Fibroblast of lung (primary cell): ENCODE measurements at regions not wholly inside any gene's neighbourhood (a gene's known extent, or its start where the extent isn't known, plus 50 kb on each side); places are given as distances from the start of the nearest gene placed in this dataset.

ENCODE experiments used
- DNase-seq, 2 donors: peaks; one replicate each; pipeline versions ENCODE4 v3.0.0 to v3.0.0-alpha.2; 2010; ENCODE audit warnings: low read depth in 2 of 2
- H2AFZ ChIP-seq: 2 replicates; pipeline ENCODE4 v1.5.1; 2012; ENCODE audit warnings: low read length, control low read depth, inconsistent platforms
- H3K27ac ChIP-seq: 2 replicates; pipeline ENCODE4 v1.5.1; 2011; ENCODE audit warnings: low read length, control low read depth; ENCODE audit not compliant: insufficient read depth
- H3K27me3 ChIP-seq: 2 replicates; pipeline ENCODE4 v1.5.1; 2011; ENCODE audit warnings: mild to moderate bottlenecking, low read length; ENCODE audit not compliant: control insufficient read depth, insufficient read depth
- H3K36me3 ChIP-seq: 2 replicates; pipeline ENCODE4 v1.5.1; 2011; ENCODE audit warnings: low read length; ENCODE audit not compliant: control insufficient read depth, insufficient read depth
- H3K4me1 ChIP-seq: 2 replicates; pipeline ENCODE4 v1.5.1; 2011; ENCODE audit warnings: low read length; ENCODE audit not compliant: control insufficient read depth, insufficient read depth; ENCODE audit errors: extremely low read depth
- H3K4me2 ChIP-seq: 2 replicates; pipeline ENCODE4 v1.5.1; 2011; ENCODE audit warnings: low read length, control low read depth; ENCODE audit not compliant: insufficient read depth; ENCODE audit errors: extremely low read depth
- H3K4me3 ChIP-seq, 4 experiments: fragments of 200-600 bp in 1 of 4; sonication (generic) in 1 of 4; replicated peaks in 1 of 4; 2 replicates each; pipeline ENCODE4 v1.5.1; 2011 to 2016; ENCODE audit warnings: low read length in 4 of 4, low read depth in 3 of 4, mild to moderate bottlenecking in 3 of 4, control low read depth in 2 of 4, inconsistent platforms in 1 of 4, mixed read lengths in 1 of 4; ENCODE audit not compliant: insufficient read depth in 1 of 4; ENCODE audit errors: control extremely low read depth in 1 of 4
- H3K79me2 ChIP-seq: 2 replicates; pipeline ENCODE4 v1.5.1; 2012; ENCODE audit warnings: mild to moderate bottlenecking, low read length, inconsistent platforms; ENCODE audit not compliant: control insufficient read depth, insufficient read depth
- H3K9ac ChIP-seq: 2 replicates; pipeline ENCODE4 v1.5.1; 2011; ENCODE audit warnings: mild to moderate bottlenecking, low read length, control low read depth; ENCODE audit not compliant: insufficient read depth
- H3K9me3 ChIP-seq: 2 replicates; pipeline ENCODE4 v1.5.1; 2012; ENCODE audit warnings: low read depth, low read length; ENCODE audit not compliant: control insufficient read depth, insufficient read depth
- H4K20me1 ChIP-seq: 2 replicates; pipeline ENCODE4 v1.5.1; 2011; ENCODE audit warnings: low read length; ENCODE audit not compliant: control insufficient read depth, insufficient read depth; ENCODE audit errors: extremely low read depth
- CTCF ChIP-seq, 2 donors: IDR thresholded peaks in 1 of 2; conservative IDR thresholded peaks in 1 of 2; 1 replicate in 1 of 2; 2 replicates in 1 of 2; pipeline ENCODE4 v1.5.1; 2011 to 2012; ENCODE audit warnings: low read length in 2 of 2, control low read depth in 1 of 2, inconsistent platforms in 1 of 2, low read depth in 1 of 2, mild to moderate bottlenecking in 1 of 2
- EZH2 ChIP-seq: IDR thresholded peaks from 2 replicates; pipeline ENCODE4 v1.5.1; 2012; ENCODE audit warnings: low read length, control low read depth, mild to moderate bottlenecking; ENCODE audit errors: missing control alignments

- Histone ChIP-seq H3K4me2 (no peak overlapping the region), H3K27me3 (no peaks in the 10 kb centered on the region), H3K36me3 (no peaks in the 10 kb centered on the region), H3K9ac (no peak overlapping the region), H3K27ac (no peak overlapping the region), H2AFZ (no peak overlapping the region), H4K20me1 (no peaks in the 10 kb centered on the region), H3K4me3 (no peak overlapping the region), H3K9me3 (no peaks in the 10 kb centered on the region), H3K79me2 (no peaks in the 10 kb centered on the region), H3K4me1 (no peaks in the 10 kb centered on the region)
- TF ChIP-seq EZH2 (no peak), CTCF (conservative IDR thresholded peaks at IDR 0.05 in 1 of 2, IDR thresholded peaks at IDR 0.05 in 1 of 2; ENCODE audit: low read depth in 1 of 2, low read length in 2 of 2) (no peak)
- no peak for DNase-seq
These were observed 1517.4 kb upstream of the LRRTM3 start for GRCh38 chr10:65408401-65408800.

- DNase-seq, result no peak
- Histone ChIP-seq H3K4me2 (no peak overlapping the region), H3K27ac (no peak overlapping the region), H3K79me2 (no peaks in the 10 kb centered on the region), H4K20me1 (no peaks in the 10 kb centered on the region), H2AFZ (no peak overlapping the region), H3K9me3 (no peaks in the 10 kb centered on the region), H3K9ac (no peak overlapping the region), H3K4me3 (no peak overlapping the region), H3K4me1 (no peaks in the 10 kb centered on the region), H3K36me3 (no peaks in the 10 kb centered on the region), H3K27me3 (no peaks in the 10 kb centered on the region)
- TF ChIP-seq CTCF (conservative IDR thresholded peaks at IDR 0.05 in 1 of 2, IDR thresholded peaks at IDR 0.05 in 1 of 2; ENCODE audit: low read depth in 1 of 2, low read length in 2 of 2) (no peak), EZH2 (no peak)
These were observed 1512.8 kb upstream of the LRRTM3 start for GRCh38 chr10:65413001-65413400.

GRCh38 chr10:65415318-65415717 lies 1510.5 kb upstream of the LRRTM3 start:
- TF ChIP-seq CTCF (conservative IDR thresholded peaks at IDR 0.05 in 1 of 2, IDR thresholded peaks at IDR 0.05 in 1 of 2; ENCODE audit: low read depth in 1 of 2, low read length in 2 of 2), result no peak
- no peak for TF ChIP-seq EZH2
- Histone ChIP-seq H3K9me3 (no peaks in the 10 kb centered on the region), H3K4me3 (no peak overlapping the region), H2AFZ (no peak overlapping the region), H3K79me2 (no peaks in the 10 kb centered on the region), H4K20me1 (no peaks in the 10 kb centered on the region), H3K36me3 (no peaks in the 10 kb centered on the region), H3K4me1 (no peaks in the 10 kb centered on the region), H3K4me2 (no peak overlapping the region), H3K27me3 (no peaks in the 10 kb centered on the region), H3K9ac (no peak overlapping the region), H3K27ac (no peak overlapping the region)
- DNase-seq, result no peak
